HCT116 (cell line): ENCODE measurements at regions not wholly inside any gene's neighbourhood (a gene's known extent, or its start where the extent isn't known, plus 50 kb on each side); places are given as distances from the start of the nearest gene placed in this dataset.
"Not testable (repeated sequence)": the region's sequence is repeated elsewhere in the genome, so short reads cannot be mapped to it uniquely, and the experiment has no call there.

Experiments used
- ATAC-seq: fragments of 200-7000 bp; cut with Tn5 transposase; 2 replicates; pipeline ENCODE4 v1.9.1; 2020; ENCODE audit warnings: mild to moderate bottlenecking, moderate library complexity
- BruUV-seq: library from RNA; stranded (reverse); fragments of 400-500 nt; replicated peaks from 2 replicates; lab custom pipeline; 2021; lab: Mats Ljungman, UMichigan
- CTCF ChIA-PET: fragments of 300-600 bp; sonication (Branson Sonifier 250); formaldehyde crosslinking; loops from one replicate; lab custom pipeline; 2021; ENCODE audit warnings: antibody characterized with exemption; lab: Charles Lee
- POLR2A ChIA-PET: fragments of 300-600, 350-600 bp; sonication (Branson Sonifier 250); formaldehyde crosslinking; loops from one replicate; lab custom pipeline; 2021; ENCODE audit warnings: antibody characterized with exemption; lab: Charles Lee
- RAD21 ChIA-PET, 2 experiments: fragments of 300-600 bp; sonication (Branson Sonifier 250); formaldehyde crosslinking; loops; one replicate each; lab custom pipeline; 2023; ENCODE audit warnings: low total read pairs in 2 of 2; ENCODE audit not compliant: uncharacterized antibody in 2 of 2, unreplicated experiment in 2 of 2, low non-redundant PET in 1 of 2; lab: Charles Lee
- DNase-seq: peaks from one replicate; pipeline ENCODE4 v3.0.0-alpha.2; 2010; ENCODE audit warnings: low read depth, low spot score
- H2AFZ ChIP-seq: fragments of 200-600 bp; shearing (Covaris generic), sonication (generic); 2 replicates; pipeline ENCODE4 v1.6.1; 2017; ENCODE audit warnings: low read depth, mixed run types, mixed read lengths, antibody characterized with exemption, low read length; ENCODE audit not compliant: poor library complexity, severe bottlenecking
- H3K27ac ChIP-seq: 2 replicates; pipeline ENCODE4 v1.5.1; 2012; ENCODE audit warnings: low read depth, low read length
- H3K27me3 ChIP-seq: fragments of 200-600 bp; sonication (generic); 2 replicates; pipeline ENCODE4 v1.6.1; 2016; ENCODE audit warnings: mixed run types, low read length, mixed read lengths; ENCODE audit not compliant: insufficient read depth
- H3K36me3 ChIP-seq, 2 experiments: fragments of 200-500 bp in 1 of 2; fragments of 200-600 bp in 1 of 2; sonication (Bioruptor generic) in 1 of 2; sonication (generic) in 1 of 2; 2 replicates each; pipeline versions ENCODE4 v1.5.1 to v1.6.1; 2014 to 2016; ENCODE audit warnings: low read length in 2 of 2, inconsistent platforms in 1 of 2, mixed read lengths in 1 of 2, mixed run types in 1 of 2; ENCODE audit not compliant: insufficient read depth in 2 of 2, control insufficient read depth in 1 of 2
- H3K4me1 ChIP-seq, 2 experiments: fragments of 200-600 bp in 1 of 2; sonication (generic) in 1 of 2; 2 replicates each; pipeline versions ENCODE4 v1.5.1 to v1.6.1; 2012 to 2017; ENCODE audit warnings: low read length in 2 of 2, inconsistent platforms in 1 of 2, mild to moderate bottlenecking in 1 of 2, mixed read lengths in 1 of 2, mixed run types in 1 of 2, moderate library complexity in 1 of 2; ENCODE audit not compliant: insufficient read depth in 2 of 2, control insufficient read depth in 1 of 2
- H3K4me2 ChIP-seq: fragments of 200-600 bp; sonication (generic); 2 replicates; pipeline ENCODE4 v1.6.1; 2017; ENCODE audit warnings: mixed run types, low read length, mixed read lengths
- H3K4me3 ChIP-seq, 2 experiments: fragments of 200-600 bp in 1 of 2; sonication (generic) in 1 of 2; replicated peaks in 1 of 2; 2 replicates each; pipeline ENCODE4 v1.5.1; 2011 to 2016; ENCODE audit warnings: low read length in 2 of 2, control low read depth in 1 of 2, low read depth in 1 of 2, mild to moderate bottlenecking in 1 of 2, mixed read lengths in 1 of 2, mixed run types in 1 of 2
- H3K79me2 ChIP-seq: fragments of 200-600 bp; sonication (generic); 2 replicates; pipeline ENCODE4 v1.6.1; 2017; ENCODE audit warnings: mild to moderate bottlenecking, mixed run types, low read length, moderate library complexity, mixed read lengths; ENCODE audit not compliant: insufficient read depth
- H3K9ac ChIP-seq: fragments of 200-600 bp; sonication (generic); 2 replicates; pipeline ENCODE4 v1.6.1; 2016; ENCODE audit warnings: low read length, mixed read lengths
- H3K9me2 ChIP-seq: fragments of 200-600 bp; sonication (generic), shearing (Covaris generic); 2 replicates; pipeline ENCODE4 v1.6.1; 2017; ENCODE audit warnings: mixed run types, mild to moderate bottlenecking, moderate library complexity; ENCODE audit not compliant: insufficient read depth
- H3K9me3 ChIP-seq, 2 experiments: fragments of 200-500 bp in 1 of 2; fragments of 200-600 bp in 1 of 2; sonication (Bioruptor generic) in 1 of 2; sonication (generic) in 1 of 2; 2 replicates each; pipeline ENCODE4 v1.6.1; 2014 to 2017; ENCODE audit warnings: low read length in 2 of 2, mixed read lengths in 2 of 2, inconsistent platforms in 1 of 2, low read depth in 1 of 2, mild to moderate bottlenecking in 1 of 2, mixed run types in 1 of 2, moderate library complexity in 1 of 2; ENCODE audit not compliant: control insufficient read depth in 1 of 2, insufficient read depth in 1 of 2
- H4K20me1 ChIP-seq: fragments of 200-600 bp; sonication (generic), shearing (Covaris generic); 2 replicates; pipeline ENCODE4 v1.6.1; 2017; ENCODE audit warnings: mixed run types, mild to moderate bottlenecking, moderate library complexity; ENCODE audit not compliant: insufficient read depth
- ATF3 ChIP-seq: IDR thresholded peaks from 2 replicates; pipeline ENCODE4 v1.6.1; 2012
- EGR1 ChIP-seq: IDR thresholded peaks from 2 replicates; pipeline ENCODE4 v1.6.1; 2012; ENCODE audit warnings: low read depth
- SIN3A ChIP-seq: IDR thresholded peaks from 2 replicates; pipeline ENCODE4 v1.6.1; 2012; ENCODE audit warnings: low read depth
- SP1 ChIP-seq: IDR thresholded peaks from 2 replicates; pipeline ENCODE4 v1.6.1; 2012; ENCODE audit warnings: low read depth
- SRF ChIP-seq: IDR thresholded peaks from 2 replicates; pipeline ENCODE4 v1.6.1; 2012; ENCODE audit warnings: low read depth
- TCF7L2 ChIP-seq: IDR thresholded peaks from 2 replicates; pipeline ENCODE4 v1.7.0; 2011; ENCODE audit warnings: borderline replicate concordance, inconsistent platforms; ENCODE audit not compliant: insufficient read depth, insufficient read length; ENCODE audit errors: extremely low read depth
- YY1 ChIP-seq: IDR thresholded peaks from 2 replicates; pipeline ENCODE4 v1.6.1; 2011; ENCODE audit warnings: low read length, low read depth, moderate library complexity, mild to moderate bottlenecking; ENCODE audit not compliant: insufficient replicate concordance; ENCODE audit errors: extremely low read depth
- ZFX ChIP-seq: fragments of 450-650 bp; IDR thresholded peaks from 2 replicates; pipeline ENCODE4 v1.6.1; 2017
- ZNF274 ChIP-seq: fragments of 200-500 bp; sonication (Bioruptor generic); IDR thresholded peaks from 2 replicates; pipeline ENCODE4 v1.6.1; 2014; ENCODE audit warnings: mild to moderate bottlenecking, low read depth, low read length, inconsistent platforms
- intact Hi-C: fragments of 100-400 bp; cut with micrococcal nuclease; formaldehyde crosslinking; loops from 2 replicates; pipeline ENCODE4 v1.10.0; 2022
- TF ChIP-seq, protein P1 (sequence below): IDR thresholded peaks from 2 replicates; pipeline ENCODE4 v1.6.1; 2012
- TF ChIP-seq, protein P2 (sequence below): IDR thresholded peaks from 2 replicates; pipeline ENCODE4 v1.6.1; 2011; ENCODE audit warnings: mild to moderate bottlenecking, low read length, moderate library complexity; ENCODE audit not compliant: insufficient replicate concordance; ENCODE audit errors: extremely low read depth
- TF ChIP-seq, protein P3 (sequence below): IDR thresholded peaks from 2 replicates; pipeline ENCODE4 v1.6.1; 2012; ENCODE audit warnings: low read depth

DNA sequence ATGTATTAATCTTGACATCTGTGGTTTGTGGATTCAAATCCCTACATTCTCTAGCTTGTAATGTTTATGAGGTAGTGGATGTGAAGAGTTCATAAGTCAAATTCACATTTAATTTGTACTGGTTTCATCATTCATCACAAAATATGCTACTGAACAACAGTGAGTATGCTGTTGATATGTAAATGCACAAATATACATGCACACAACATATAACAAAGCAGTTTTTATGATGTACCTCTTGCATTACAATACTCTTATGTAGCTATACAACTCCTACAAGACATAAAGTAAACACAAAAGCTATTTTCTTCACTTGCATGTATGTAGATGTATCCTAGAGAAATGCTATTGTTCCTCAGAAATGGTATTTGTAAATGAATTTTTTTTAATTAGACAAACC is 111.0 kb upstream of the ANTXRL start (continued):
- TF ChIP-seq ATF3 (no peak), SRF (no peak), YY1 (no peak), ZNF274 (no peak), ZFX (no peak), SP1 (no peak)
- TF ChIP-seq, protein P1, sequence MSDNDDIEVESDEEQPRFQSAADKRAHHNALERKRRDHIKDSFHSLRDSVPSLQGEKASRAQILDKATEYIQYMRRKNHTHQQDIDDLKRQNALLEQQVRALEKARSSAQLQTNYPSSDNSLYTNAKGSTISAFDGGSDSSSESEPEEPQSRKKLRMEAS, result no peak

- H3K9me3 ChIP-seq, ATAC-seq, H3K9me2 ChIP-seq, H3K27me3 ChIP-seq, H3K9ac ChIP-seq, RAD21 ChIA-PET, H4K20me1 ChIP-seq, intact Hi-C loops, H3K4me2 ChIP-seq, POLR2A ChIA-PET, H2AFZ ChIP-seq, DNase-seq, CTCF ChIA-PET, H3K36me3 ChIP-seq, BruUV-seq, H3K79me2 ChIP-seq, H3K4me1 ChIP-seq, H3K27ac ChIP-seq, H3K4me3 ChIP-seq: not testable (repeated sequence)
These were observed 99.4 kb upstream of the ANTXRL start for GRCh38 chr10:46187431-46187830.

DNA sequence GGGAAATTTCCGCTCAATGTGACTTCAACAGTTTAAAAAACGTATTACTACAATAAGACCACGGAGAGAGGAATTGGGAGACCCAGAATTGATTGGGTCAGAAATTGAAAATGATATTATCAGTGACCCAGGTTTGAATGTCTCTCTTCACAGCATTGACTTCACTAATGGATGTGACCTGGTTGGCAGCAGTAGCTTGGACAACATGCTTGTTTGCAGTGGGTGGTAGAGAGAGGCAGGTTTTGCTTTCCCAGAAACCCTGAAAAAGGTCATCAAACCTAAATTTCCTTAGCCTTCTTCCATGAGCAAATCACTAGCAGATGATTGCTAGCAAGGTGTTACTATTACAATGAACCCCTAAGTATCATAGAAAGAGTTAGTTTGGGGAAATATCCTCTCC is 89.7 kb upstream of the ANTXRL start:
- Histone ChIP-seq H3K79me2 (no peaks in the 10 kb centered on the region), H3K9me2 (no peaks in the 10 kb centered on the region), H3K4me2 (no peak overlapping the region), H3K27me3 (no peaks in the 10 kb centered on the region), H3K36me3 (no peaks in the 10 kb centered on the region), H3K4me1 (peaks cover 0 to 6% of the 10 kb centered on the region in 2 experiments; a peak in 2 of 4 replicates), H3K27ac (no peak overlapping the region), H2AFZ (no peak overlapping the region), H3K9ac (no peak overlapping the region), H4K20me1 (no peaks in the 10 kb centered on the region), H3K9me3 (no peaks in the 10 kb centered on the region), H3K4me3 (no peak overlapping the region)
- intact Hi-C loops, result no loop called here
- no peak for DNase-seq
- no peak for ATAC-seq
- RAD21 ChIA-PET, result no interaction called here
- POLR2A ChIA-PET, result no interaction called here
- TF ChIP-seq TCF7L2 (no peak), YY1 (no peak), SIN3A (no peak), EGR1 (no peak)
- TF ChIP-seq, protein P2, sequence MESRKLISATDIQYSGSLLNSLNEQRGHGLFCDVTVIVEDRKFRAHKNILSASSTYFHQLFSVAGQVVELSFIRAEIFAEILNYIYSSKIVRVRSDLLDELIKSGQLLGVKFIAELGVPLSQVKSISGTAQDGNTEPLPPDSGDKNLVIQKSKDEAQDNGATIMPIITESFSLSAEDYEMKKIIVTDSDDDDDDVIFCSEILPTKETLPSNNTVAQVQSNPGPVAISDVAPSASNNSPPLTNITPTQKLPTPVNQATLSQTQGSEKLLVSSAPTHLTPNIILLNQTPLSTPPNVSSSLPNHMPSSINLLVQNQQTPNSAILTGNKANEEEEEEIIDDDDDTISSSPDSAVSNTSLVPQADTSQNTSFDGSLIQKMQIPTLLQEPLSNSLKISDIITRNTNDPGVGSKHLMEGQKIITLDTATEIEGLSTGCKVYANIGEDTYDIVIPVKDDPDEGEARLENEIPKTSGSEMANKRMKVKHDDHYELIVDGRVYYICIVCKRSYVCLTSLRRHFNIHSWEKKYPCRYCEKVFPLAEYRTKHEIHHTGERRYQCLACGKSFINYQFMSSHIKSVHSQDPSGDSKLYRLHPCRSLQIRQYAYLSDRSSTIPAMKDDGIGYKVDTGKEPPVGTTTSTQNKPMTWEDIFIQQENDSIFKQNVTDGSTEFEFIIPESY, result no peak
- TF ChIP-seq, protein P3, sequence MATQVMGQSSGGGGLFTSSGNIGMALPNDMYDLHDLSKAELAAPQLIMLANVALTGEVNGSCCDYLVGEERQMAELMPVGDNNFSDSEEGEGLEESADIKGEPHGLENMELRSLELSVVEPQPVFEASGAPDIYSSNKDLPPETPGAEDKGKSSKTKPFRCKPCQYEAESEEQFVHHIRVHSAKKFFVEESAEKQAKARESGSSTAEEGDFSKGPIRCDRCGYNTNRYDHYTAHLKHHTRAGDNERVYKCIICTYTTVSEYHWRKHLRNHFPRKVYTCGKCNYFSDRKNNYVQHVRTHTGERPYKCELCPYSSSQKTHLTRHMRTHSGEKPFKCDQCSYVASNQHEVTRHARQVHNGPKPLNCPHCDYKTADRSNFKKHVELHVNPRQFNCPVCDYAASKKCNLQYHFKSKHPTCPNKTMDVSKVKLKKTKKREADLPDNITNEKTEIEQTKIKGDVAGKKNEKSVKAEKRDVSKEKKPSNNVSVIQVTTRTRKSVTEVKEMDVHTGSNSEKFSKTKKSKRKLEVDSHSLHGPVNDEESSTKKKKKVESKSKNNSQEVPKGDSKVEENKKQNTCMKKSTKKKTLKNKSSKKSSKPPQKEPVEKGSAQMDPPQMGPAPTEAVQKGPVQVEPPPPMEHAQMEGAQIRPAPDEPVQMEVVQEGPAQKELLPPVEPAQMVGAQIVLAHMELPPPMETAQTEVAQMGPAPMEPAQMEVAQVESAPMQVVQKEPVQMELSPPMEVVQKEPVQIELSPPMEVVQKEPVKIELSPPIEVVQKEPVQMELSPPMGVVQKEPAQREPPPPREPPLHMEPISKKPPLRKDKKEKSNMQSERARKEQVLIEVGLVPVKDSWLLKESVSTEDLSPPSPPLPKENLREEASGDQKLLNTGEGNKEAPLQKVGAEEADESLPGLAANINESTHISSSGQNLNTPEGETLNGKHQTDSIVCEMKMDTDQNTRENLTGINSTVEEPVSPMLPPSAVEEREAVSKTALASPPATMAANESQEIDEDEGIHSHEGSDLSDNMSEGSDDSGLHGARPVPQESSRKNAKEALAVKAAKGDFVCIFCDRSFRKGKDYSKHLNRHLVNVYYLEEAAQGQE, result no peak
- no TSS peak for BruUV-seq
- CTCF ChIA-PET, result no interaction called here
